GM12874 (cell line): ENCODE measurements at regions not wholly inside any gene's neighbourhood (a gene's known extent, or its start where the extent isn't known, plus 50 kb on each side); places are given as distances from the start of the nearest gene placed in this dataset.

Source experiments
- CTCF ChIP-seq: IDR thresholded peaks from 2 replicates; pipeline ENCODE4 v1.5.1; 2011; ENCODE audit warnings: low read depth, mild to moderate bottlenecking, control low read depth, low read length, moderate library complexity; ENCODE audit not compliant: insufficient read depth

GRCh38 chr7:124269774-124270173 lies 236.9 kb upstream of the TMEM229A start:
- no peak for TF ChIP-seq CTCF

GRCh38 chr7:124267154-124267553 lies 234.3 kb upstream of the TMEM229A start:
- TF ChIP-seq CTCF, result no peak

GRCh38 chr7:124263232-124263827 lies 230.5 kb upstream of the TMEM229A start:
- TF ChIP-seq CTCF, result no peak

- TF ChIP-seq CTCF, result no peak
Observed at GRCh38 chr7:124261710-124262109, 228.8 kb upstream of the TMEM229A start.

GRCh38 chr7:124257638-124258308 lies 224.9 kb upstream of the TMEM229A start:
- TF ChIP-seq CTCF, result no peak

- TF ChIP-seq CTCF, result no peak
Observed at GRCh38 chr7:124255041-124255655, 222.3 kb upstream of the TMEM229A start.

- no peak for TF ChIP-seq CTCF
Observed at GRCh38 chr7:124254396-124254795, 221.5 kb upstream of the TMEM229A start.
